D721Med (cell line): ENCODE measurements at regions not wholly inside any gene's neighbourhood (a gene's known extent, or its start where the extent isn't known, plus 50 kb on each side); places are given as distances from the start of the nearest gene placed in this dataset.

Experiments used
- DNase-seq: peaks from one replicate; pipeline ENCODE4 v3.0.0; 2011; ENCODE audit warnings: low spot score; ENCODE audit not compliant: insufficient read length
- FAIRE-seq: peaks from 2 replicates; lab custom pipeline; 2011; peaks lifted over from hg19 to GRCh38; lab: Jason Lieb, UNC
- CTCF ChIP-seq: IDR thresholded peaks from 2 replicates; pipeline ENCODE4 v1.5.1; 2012; ENCODE audit warnings: mild to moderate bottlenecking, control low read depth; ENCODE audit not compliant: insufficient read depth; ENCODE audit errors: missing control alignments

GRCh38 chr3:72567474-72567873, 280.8 kb downstream of the SHQ1 start:
- DNase-seq (no peak), FAIRE-seq (no peak)
- no peak for TF ChIP-seq CTCF

- no peak for DNase-seq
- no peak for TF ChIP-seq CTCF
- FAIRE-seq, result no peak
Measured at GRCh38 chr3:72565593-72565992, 282.7 kb downstream of the SHQ1 start.

- no peak for FAIRE-seq
- DNase-seq, result no peak
- TF ChIP-seq CTCF, result no peak
Measured at GRCh38 chr3:72563690-72564370, 284.4 kb downstream of the SHQ1 start.

GRCh38 chr3:72560846-72561675, 287.2 kb downstream of the SHQ1 start:
- TF ChIP-seq CTCF, result no peak
- DNase-seq (no peak), FAIRE-seq (no peak)

GRCh38 chr3:72559385-72559784, 288.9 kb downstream of the SHQ1 start:
- no peak for TF ChIP-seq CTCF
- FAIRE-seq (no peak), DNase-seq (no peak)

GRCh38 chr3:72558001-72558400, 290.2 kb downstream of the SHQ1 start:
- TF ChIP-seq CTCF, result no peak
- no peak for FAIRE-seq
- no peak for DNase-seq

GRCh38 chr3:72555714-72556113, 292.5 kb downstream of the SHQ1 start:
- DNase-seq, result no peak
- FAIRE-seq, result no peak
- TF ChIP-seq CTCF, result no peak
